Natural killer cell treated with Interleukin-12 subunit alpha and Interleukin-12 subunit beta and Interleukin-15 and Interleukin-18, amount 100 ng/mL, for 72 hours (primary cell): ENCODE measurements at regions not wholly inside any gene's neighbourhood (a gene's known extent, or its start where the extent isn't known, plus 50 kb on each side); places are given as distances from the start of the nearest gene placed in this dataset.
"Not testable (repeated sequence)": the region's sequence is repeated elsewhere in the genome, so short reads cannot be mapped to it uniquely, and the experiment has no call there.

Experiments used
- ATAC-seq, 2 donors: fragments of 150-1000 bp; cut with Tn5 transposase in 1 of 2; sonication (Bioruptor Pico), chemical (Tn5 transposase) in 1 of 2; 2 replicates each; pipeline ENCODE4 v1.10.0; 2021
- DNase-seq: peaks from one replicate; pipeline ENCODE4 v3.0.0; 2022; ENCODE audit warnings: low spot score
- H3K27ac Mint-ChIP-seq, 2 donors: 1 replicate in 1 of 2; 2 replicates in 1 of 2; pipeline ENCODE4 v1.8.0; 2022; ENCODE audit warnings: mixed read lengths in 2 of 2, mild to moderate bottlenecking in 1 of 2, moderate library complexity in 1 of 2
- H3K27me3 Mint-ChIP-seq, 2 donors: 1 replicate in 1 of 2; 2 replicates in 1 of 2; pipeline ENCODE4 v1.8.0; 2022; ENCODE audit warnings: mixed read lengths in 2 of 2
- H3K36me3 Mint-ChIP-seq: one replicate; pipeline ENCODE4 v1.8.0; 2022; ENCODE audit warnings: mixed read lengths
- H3K4me1 Mint-ChIP-seq, 2 donors: 1 replicate in 1 of 2; 2 replicates in 1 of 2; pipeline ENCODE4 v1.8.0; 2022; ENCODE audit warnings: low read depth in 2 of 2, mixed read lengths in 2 of 2, mild to moderate bottlenecking in 1 of 2
- H3K4me3 Mint-ChIP-seq: one replicate; pipeline ENCODE4 v1.8.0; 2022; ENCODE audit warnings: mixed read lengths
- H3K9me3 Mint-ChIP-seq: 2 replicates; pipeline ENCODE4 v1.8.0; 2022; ENCODE audit warnings: mixed read lengths

DNA sequence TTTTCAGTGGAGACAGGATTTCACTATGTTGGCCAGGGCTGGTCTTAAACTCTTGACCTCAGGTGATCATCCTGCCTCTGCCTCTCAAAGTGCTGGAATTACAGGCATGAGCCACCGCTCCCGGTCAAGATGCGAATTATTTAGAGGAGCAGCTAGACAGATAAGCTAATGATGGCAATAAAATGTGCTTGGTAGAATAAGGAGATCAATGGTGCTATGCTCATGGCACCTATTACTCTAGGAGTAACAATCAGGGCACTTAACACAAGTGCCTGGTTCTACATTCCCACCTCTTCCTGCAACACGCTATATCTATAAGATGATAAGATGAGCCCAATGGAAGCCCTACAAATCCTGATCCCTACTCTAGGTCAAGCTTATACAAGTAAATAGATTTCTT, 61.4 kb upstream of the LOC128125822 start:
- Mint-ChIP-seq H3K4me3 (no peak overlapping the region), H3K4me1 (no peaks in the 10 kb centered on the region), H3K9me3 (no peaks in the 10 kb centered on the region), H3K36me3 (no peaks in the 10 kb centered on the region), H3K27ac (no peak overlapping the region), H3K27me3 (peaks cover 0 to 2% of the 10 kb centered on the region in 2 donors)
- DNase-seq, result no peak
- ATAC-seq, result no peak

DNA sequence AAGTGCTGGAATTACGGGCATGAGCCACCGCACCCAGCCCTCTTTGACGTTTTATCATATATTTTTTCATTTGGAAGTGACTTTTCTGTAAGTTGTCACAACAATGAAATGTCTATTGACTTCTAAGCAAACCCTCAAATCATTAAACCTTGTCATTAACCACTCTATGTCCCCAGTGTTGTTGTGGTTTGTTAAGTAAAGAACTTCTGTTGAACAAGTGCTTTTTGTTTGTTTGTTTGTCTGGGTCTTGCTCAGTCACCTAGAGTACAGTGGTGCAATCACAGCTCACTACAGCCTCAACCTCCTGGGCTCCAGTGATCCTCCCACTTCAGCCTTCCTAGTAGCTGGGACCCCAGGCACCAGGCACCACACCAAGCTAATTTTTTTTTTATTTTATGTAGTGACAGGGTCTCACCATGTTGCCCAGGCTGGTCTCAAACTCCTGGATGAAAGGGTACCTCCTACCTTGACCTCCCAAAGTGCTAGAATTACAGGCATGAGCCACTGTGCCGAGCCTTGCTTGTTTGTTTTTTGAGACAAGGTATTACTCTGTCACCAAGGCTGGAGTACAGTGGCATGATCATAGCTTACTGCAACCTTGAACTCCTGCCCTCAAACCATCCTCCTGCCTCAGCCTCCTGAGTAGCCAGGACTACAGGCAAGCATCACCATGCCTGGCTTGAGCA, 57.6 kb upstream of the LOC128125822 start:
- Mint-ChIP-seq H3K27me3 (peaks cover 0 to 5% of the 10 kb centered on the region in 2 donors), H3K4me1 (no peaks in the 10 kb centered on the region), H3K36me3 (no peaks in the 10 kb centered on the region), H3K4me3 (no peak overlapping the region), H3K27ac (no peak overlapping the region), H3K9me3 (no peaks in the 10 kb centered on the region)
- ATAC-seq (no peak), DNase-seq (no peak)

DNA sequence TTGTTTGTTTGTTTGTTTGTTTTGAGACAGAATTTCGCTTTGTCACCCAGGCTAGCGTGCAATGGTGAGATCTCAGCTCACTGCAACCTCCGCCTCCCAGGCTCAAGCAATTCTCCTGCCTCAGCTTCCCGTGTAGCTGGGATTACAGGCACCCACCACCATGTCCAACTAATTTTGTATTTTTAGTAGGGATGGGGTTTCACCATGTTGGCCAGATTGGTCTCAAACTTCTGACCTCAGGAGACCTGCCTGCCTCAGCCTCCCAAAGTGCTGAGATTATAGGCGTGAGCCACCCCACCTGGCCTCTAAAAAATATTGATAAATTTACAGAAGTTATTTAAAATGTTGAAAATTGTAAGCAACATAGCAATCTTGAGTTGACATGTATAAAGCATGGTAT, 57.1 kb upstream of the LOC128125822 start:
- not testable (repeated sequence) for H3K27me3 Mint-ChIP-seq, ATAC-seq, H3K36me3 Mint-ChIP-seq, DNase-seq, H3K4me1 Mint-ChIP-seq, H3K9me3 Mint-ChIP-seq, H3K27ac Mint-ChIP-seq, H3K4me3 Mint-ChIP-seq

DNA sequence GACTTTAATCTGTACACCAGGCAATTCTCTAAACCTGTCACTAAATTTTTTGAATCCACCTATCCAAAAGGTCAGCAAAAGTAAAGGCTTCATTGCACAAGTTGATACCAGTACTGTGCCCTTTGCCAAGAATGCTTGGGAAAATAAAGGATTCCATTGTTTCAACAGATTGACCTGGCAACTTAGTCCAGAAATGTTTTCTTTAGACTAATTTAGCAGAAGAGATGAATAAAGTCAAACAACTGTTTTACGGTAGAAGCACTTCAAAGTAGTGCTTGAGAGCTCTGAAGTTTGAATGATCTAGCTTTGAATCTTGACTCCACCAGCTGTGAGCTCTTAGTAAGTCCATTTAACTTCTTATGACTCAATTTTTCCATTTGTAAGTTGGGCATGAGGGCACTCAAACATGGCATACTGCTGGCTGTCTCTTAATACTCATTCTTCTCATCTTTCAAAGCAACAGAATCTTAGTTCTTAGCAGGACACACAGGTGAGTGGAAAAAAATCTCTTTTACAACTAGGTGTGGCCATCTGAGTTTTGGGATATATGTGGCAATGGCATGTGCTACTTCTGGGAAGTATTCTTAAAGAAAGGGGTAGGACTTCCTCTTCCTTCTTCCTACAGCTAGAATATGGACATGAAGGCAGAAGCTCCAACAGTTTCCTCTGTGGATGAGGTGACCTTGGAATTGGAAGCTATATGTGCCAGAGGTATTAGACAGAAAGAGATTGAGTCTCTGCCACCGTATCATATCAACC, 55.9 kb upstream of the LOC128125822 start:
- ATAC-seq, result no peak
- no peak overlapping the region for H3K27ac Mint-ChIP-seq
- no peaks in the 10 kb centered on the region for H3K4me1 Mint-ChIP-seq

DNA sequence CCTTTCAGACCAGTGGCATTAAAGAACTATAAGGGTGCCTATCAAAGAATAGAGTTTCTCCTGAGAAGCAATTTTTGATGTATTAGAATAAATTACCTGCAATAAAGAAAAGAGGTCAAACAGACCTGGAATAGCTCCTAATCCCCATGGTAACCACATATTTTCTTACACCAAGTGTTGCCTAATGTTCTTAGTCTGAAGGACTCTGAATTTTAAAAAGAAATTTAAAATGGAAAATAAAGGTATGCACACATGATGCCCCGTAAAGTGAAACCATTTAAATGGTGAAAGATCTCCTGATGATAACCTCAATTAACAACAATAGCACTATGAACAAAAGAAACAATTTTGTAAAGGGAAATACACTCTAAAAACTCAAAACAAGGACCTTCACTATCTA, 55.1 kb upstream of the LOC128125822 start:
- Mint-ChIP-seq H3K4me1 (no peaks in the 10 kb centered on the region), H3K9me3 (no peaks in the 10 kb centered on the region), H3K27me3 (peaks cover 0 to 5% of the 10 kb centered on the region in 2 donors), H3K4me3 (no peak overlapping the region), H3K27ac (no peak overlapping the region), H3K36me3 (no peaks in the 10 kb centered on the region)
- no peak for DNase-seq
- ATAC-seq, result no peak

More for the DNA sequence above, 55.9 kb upstream of the LOC128125822 start:
- H3K36me3 Mint-ChIP-seq, result no peaks in the 10 kb centered on the region
- no peak overlapping the region for H3K4me3 Mint-ChIP-seq
- no peak for DNase-seq
- no peaks in the 10 kb centered on the region for H3K9me3 Mint-ChIP-seq
- peaks cover 0 to 5% of the 10 kb centered on the region in 2 donors for H3K27me3 Mint-ChIP-seq

DNA sequence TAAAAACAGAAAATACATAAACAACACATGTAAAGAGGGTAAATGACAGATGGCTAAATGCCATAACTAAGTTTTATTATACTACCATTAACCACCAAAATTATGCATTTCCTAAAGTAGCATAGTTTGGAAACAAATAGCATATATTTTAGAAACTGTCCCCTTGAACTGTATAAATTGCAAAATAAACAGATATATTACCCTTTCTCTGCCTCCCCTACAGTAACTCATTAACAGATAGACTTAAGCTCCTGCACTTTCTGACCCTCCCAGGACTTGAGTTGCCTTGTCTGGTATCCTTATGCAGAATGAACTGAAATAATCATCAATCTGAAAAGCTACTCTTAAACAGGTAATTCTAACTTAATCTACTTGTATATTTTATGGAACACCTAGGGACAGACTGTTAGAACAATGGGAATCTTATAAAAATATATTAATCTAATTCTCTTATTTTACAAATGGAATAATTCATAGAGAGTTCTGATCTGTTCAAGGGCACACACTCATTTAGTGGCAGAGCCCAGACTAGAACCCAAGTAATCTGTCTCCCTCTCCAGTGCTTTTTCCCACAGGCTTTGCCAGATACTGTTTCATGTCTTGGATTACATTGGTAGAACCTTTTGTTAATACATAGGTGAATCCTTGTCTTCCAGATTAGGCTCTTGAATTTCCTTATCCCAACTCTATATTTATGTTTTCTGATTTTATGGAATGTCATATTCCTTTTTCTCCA, 50.6 kb upstream of the LOC128125822 start:
- H3K4me3 Mint-ChIP-seq, result no peak overlapping the region
- ATAC-seq (no peak), DNase-seq (no peak)
- no peaks in the 10 kb centered on the region for H3K36me3 Mint-ChIP-seq
- no peak overlapping the region for H3K27ac Mint-ChIP-seq
- no peaks in the 10 kb centered on the region for H3K9me3 Mint-ChIP-seq
- peaks cover 0 to 3% of the 10 kb centered on the region in 2 donors for H3K27me3 Mint-ChIP-seq
- H3K4me1 Mint-ChIP-seq, result peaks cover 7 to 10% of the 10 kb centered on the region in 2 donors
